Progenitor cell of endocrine pancreas (in vitro differentiated cells): ENCODE measurements at regions not wholly inside any gene's neighbourhood (a gene's known extent, or its start where the extent isn't known, plus 50 kb on each side); places are given as distances from the start of the nearest gene placed in this dataset.
"Not testable (repeated sequence)": the region's sequence is repeated elsewhere in the genome, so short reads cannot be mapped to it uniquely, and the experiment has no call there.

ENCODE experiments used
- DNase-seq: peaks from one replicate; pipeline ENCODE4 v3.0.0; 2021; ENCODE audit warnings: low spot score; ENCODE audit not compliant: unreplicated experiment
- H3K27ac Mint-ChIP-seq: 2 replicates; pipeline ENCODE4 v1.8.0; 2021; ENCODE audit warnings: mild to moderate bottlenecking, moderate library complexity, mixed read lengths
- H3K27me3 Mint-ChIP-seq: 2 replicates; pipeline ENCODE4 v1.8.0; 2021; ENCODE audit warnings: mixed read lengths
- H3K36me3 Mint-ChIP-seq: 2 replicates; pipeline ENCODE4 v1.8.0; 2022; ENCODE audit warnings: mixed read lengths; ENCODE audit not compliant: insufficient read depth
- H3K4me1 Mint-ChIP-seq: 2 replicates; pipeline ENCODE4 v1.8.0; 2021; ENCODE audit warnings: low read depth, mixed read lengths
- H3K4me3 Mint-ChIP-seq: 2 replicates; pipeline ENCODE4 v1.8.0; 2021; ENCODE audit warnings: low read depth, mild to moderate bottlenecking, moderate library complexity, mixed read lengths
- H3K9me3 Mint-ChIP-seq: 2 replicates; pipeline ENCODE4 v1.8.0; 2021; ENCODE audit warnings: low read depth, mixed read lengths
- TF ChIP-seq, protein P1 (sequence below): fragments of 200-600 bp; sonication (generic); IDR thresholded peaks from one replicate; pipeline ENCODE4 v1.5.0; 2021; ENCODE audit warnings: antibody characterized with exemption, mild to moderate bottlenecking; ENCODE audit not compliant: unreplicated experiment

DNA sequence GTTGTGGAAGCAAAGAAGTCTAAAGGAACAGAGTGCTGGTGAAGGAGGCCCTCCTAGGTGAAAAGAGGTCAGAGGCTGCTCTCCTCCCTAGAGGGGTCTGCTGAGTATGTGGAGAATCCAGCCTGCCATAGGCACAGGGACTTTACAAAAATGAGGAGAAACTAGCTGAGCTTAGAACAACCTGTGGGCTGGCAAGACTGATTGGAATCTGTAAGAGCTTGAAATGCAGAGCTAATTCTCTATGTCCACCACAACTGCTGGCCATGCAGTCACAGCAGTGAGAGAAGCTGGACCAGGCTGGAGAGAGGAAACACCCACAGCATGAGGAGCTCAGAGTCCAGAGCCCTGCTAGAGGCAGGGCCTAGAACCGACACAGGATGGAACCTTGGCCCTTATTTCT is 251.0 kb upstream of the MGAT5 start:
- Mint-ChIP-seq H3K27ac (no peak overlapping the region), H3K36me3 (no peaks in the 10 kb centered on the region), H3K27me3 (no peaks in the 10 kb centered on the region), H3K4me3 (no peak overlapping the region), H3K9me3 (no peaks in the 10 kb centered on the region), H3K4me1 (peaks cover 2% of the 10 kb centered on the region)
- TF ChIP-seq, protein P1, sequence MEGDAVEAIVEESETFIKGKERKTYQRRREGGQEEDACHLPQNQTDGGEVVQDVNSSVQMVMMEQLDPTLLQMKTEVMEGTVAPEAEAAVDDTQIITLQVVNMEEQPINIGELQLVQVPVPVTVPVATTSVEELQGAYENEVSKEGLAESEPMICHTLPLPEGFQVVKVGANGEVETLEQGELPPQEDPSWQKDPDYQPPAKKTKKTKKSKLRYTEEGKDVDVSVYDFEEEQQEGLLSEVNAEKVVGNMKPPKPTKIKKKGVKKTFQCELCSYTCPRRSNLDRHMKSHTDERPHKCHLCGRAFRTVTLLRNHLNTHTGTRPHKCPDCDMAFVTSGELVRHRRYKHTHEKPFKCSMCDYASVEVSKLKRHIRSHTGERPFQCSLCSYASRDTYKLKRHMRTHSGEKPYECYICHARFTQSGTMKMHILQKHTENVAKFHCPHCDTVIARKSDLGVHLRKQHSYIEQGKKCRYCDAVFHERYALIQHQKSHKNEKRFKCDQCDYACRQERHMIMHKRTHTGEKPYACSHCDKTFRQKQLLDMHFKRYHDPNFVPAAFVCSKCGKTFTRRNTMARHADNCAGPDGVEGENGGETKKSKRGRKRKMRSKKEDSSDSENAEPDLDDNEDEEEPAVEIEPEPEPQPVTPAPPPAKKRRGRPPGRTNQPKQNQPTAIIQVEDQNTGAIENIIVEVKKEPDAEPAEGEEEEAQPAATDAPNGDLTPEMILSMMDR: no peak
- DNase-seq: no peak

DNA sequence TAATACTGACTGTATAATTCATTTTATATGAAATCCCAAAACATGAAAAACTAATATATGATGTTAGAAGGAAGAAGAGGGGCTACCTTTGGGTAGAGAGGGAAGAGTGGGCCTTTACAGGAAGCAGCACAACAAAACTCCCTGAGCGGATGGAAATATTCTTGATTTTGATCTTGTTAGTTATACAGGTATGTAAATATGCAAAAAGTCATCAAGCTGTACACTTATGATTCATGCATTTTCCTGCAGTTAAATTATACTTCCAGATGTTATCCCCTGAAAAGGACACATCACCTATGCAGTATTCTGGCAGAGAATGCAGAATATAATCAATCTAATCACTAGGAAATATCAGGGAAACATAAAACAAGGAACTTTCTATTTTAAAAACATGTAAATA is 249.4 kb upstream of the MGAT5 start:
- TF ChIP-seq, protein P1: no peak
- Mint-ChIP-seq H3K36me3 (no peaks in the 10 kb centered on the region), H3K9me3 (no peaks in the 10 kb centered on the region), H3K4me1 (peaks cover 4% of the 10 kb centered on the region), H3K4me3 (no peak overlapping the region), H3K27ac (no peak overlapping the region), H3K27me3 (no peaks in the 10 kb centered on the region)
- no peak for DNase-seq

DNA sequence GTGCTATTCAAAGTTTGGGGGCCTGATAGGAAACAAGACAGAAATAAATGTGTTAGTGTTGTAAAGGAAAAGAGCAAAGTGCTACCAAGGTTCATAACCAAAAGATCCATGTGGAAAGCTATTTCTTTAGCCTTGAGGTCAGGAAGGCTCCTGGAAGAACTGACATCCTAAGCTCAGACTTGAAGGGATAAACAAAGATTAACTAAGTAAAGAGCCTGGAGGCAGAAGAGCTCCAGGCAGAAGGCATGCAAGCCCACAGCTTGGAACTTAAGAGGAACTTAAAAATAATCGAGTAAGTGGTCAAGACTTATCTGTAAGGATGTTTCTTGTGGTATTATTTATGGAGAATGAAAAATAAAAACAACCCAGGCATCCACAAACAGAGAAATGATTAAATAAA is 245.0 kb upstream of the MGAT5 start:
- Mint-ChIP-seq H3K27me3 (peaks cover 3% of the 10 kb centered on the region), H3K36me3 (no peaks in the 10 kb centered on the region), H3K4me3 (no peak overlapping the region), H3K4me1 (peaks cover 7% of the 10 kb centered on the region), H3K27ac (no peak overlapping the region), H3K9me3 (no peaks in the 10 kb centered on the region)
- DNase-seq: no peak
- TF ChIP-seq, protein P1: no peak

DNA sequence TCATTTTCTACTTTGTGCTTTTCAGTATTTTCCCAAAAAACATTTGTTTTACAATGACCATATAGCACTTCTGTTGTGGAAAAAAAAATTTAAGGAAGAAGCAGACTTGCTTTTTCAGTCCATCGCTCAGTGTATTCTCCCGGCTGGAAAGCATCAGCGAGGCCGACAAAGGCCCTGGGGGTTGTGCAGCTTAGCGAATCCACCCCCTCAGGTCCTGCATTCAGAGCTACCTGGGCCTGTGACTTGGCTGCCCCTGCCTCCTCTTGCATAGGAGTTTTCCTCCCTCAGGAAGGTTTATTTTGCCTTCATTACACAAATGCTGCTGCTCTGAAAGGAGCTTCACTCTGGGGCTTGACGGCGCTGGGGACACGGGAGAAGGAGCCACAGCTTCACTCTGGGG is 244.4 kb upstream of the MGAT5 start:
- H3K9me3 Mint-ChIP-seq: no peaks in the 10 kb centered on the region
- H3K36me3 Mint-ChIP-seq: no peaks in the 10 kb centered on the region
- no peak for DNase-seq
- H3K4me1 Mint-ChIP-seq: peaks cover 7% of the 10 kb centered on the region
- H3K27me3 Mint-ChIP-seq: peaks cover 3% of the 10 kb centered on the region
- no peak overlapping the region for H3K4me3 Mint-ChIP-seq
- TF ChIP-seq, protein P1: no peak
- H3K27ac Mint-ChIP-seq: no peak overlapping the region

DNA sequence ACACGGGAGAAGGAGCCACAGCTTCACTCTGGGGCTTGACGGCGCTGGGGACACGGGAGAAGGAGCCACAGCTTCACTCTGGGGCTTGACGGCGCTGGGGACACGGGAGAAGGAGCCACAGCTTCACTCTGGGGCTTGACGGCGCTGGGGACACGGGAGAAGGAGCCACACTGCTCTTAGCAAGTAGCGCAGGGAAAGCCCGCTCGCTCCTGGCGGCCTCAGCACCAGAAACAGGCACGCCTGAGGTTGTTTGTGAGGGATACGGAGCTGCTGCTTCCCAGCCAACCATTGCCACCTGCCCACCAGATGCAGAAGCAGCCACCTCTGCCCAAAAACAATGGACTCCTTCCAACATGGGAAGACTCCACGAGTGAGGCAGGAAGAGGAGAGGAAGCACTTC is 244.0 kb upstream of the MGAT5 start:
- not testable (repeated sequence) for DNase-seq, H3K9me3 Mint-ChIP-seq, H3K4me3 Mint-ChIP-seq, H3K36me3 Mint-ChIP-seq, H3K4me1 Mint-ChIP-seq, H3K27ac Mint-ChIP-seq, H3K27me3 Mint-ChIP-seq

DNA sequence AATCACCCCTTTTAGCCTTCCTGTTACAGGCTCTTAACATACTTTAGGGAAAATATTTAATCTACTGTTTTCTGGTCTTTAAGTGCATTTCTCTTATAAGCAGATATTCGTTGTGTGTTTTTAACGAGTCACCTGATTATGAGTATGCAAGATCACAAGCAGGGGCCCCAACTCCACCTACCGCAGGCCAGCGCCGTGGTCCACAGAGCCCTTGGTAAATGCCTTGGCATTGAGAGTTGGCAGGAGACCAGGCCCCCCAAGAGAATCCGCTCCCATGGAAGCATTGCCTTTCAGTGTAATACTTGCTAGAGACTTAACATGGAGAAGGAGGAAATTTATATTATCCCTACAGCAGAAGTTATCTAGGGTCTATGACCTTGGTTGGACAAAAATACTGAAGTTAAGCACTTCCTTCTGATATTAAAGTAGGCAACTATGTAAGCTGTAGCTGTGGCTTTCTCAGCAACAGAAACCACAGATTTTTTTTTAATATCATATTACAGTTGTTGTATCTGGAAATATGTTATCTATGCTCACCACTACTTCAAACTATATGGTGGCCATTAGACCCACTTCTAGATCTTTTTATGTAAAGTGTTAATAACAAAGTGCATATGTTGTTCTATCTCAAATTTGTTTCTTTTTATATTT is 241.8 kb upstream of the MGAT5 start:
- no peak overlapping the region for H3K27ac Mint-ChIP-seq
- TF ChIP-seq, protein P1: no peak
- H3K4me1 Mint-ChIP-seq: peaks cover 7% of the 10 kb centered on the region
- H3K4me3 Mint-ChIP-seq: no peak overlapping the region
- H3K36me3 Mint-ChIP-seq: no peaks in the 10 kb centered on the region
- no peaks in the 10 kb centered on the region for H3K9me3 Mint-ChIP-seq
- DNase-seq: no peak
- peaks cover 3% of the 10 kb centered on the region for H3K27me3 Mint-ChIP-seq
